ENCODE measurements at regions not wholly inside any gene's neighbourhood (a gene's known extent, or its start where the extent isn't known, plus 50 kb on each side); places are given as distances from the start of the nearest gene placed in this dataset.
"Not testable (repeated sequence)": the region's sequence is repeated elsewhere in the genome, so short reads cannot be mapped to it uniquely, and the experiment has no call there.

- no peak for DNase-seq (ENCODE audit: low read depth)
- in situ Hi-C loops (cut with HindIII; ENCODE audit: low pct_unique_long_range_greater_than_20kb, low sequenced_read_pairs) = no loop called here
Observed at GRCh38 chr4:104549736-104550135, 55.0 kb upstream of the CXXC4 start.

DNA sequence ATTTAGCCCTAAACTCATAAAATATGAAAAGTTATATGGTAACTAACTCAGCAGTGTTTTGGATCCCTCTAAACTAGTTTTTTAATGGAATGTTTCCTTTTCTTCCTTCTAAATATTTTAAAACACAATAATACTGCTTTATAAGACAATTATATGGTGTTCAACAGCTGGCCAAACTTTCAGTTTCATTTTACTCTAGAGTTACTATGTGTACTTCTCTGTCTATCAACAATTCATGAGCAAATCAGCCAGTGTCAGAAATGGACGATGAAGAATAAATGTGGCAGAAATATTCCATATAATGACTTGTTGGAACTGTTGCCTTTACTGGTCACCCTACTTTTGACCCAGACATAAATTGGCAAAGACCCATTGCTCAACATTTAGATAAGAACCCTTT, 64.8 kb upstream of the CXXC4 start:
- in situ Hi-C loops (cut with HindIII; ENCODE audit: low pct_unique_long_range_greater_than_20kb, low sequenced_read_pairs) = no loop called here
- DNase-seq (ENCODE audit: low read depth) = no peak

GRCh38 chr4:104571341-104571740, 76.6 kb upstream of the CXXC4 start:
- DNase-seq (ENCODE audit: low read depth) = no peak
- in situ Hi-C loops (cut with HindIII; ENCODE audit: low pct_unique_long_range_greater_than_20kb, low sequenced_read_pairs) = no loop called here

- in situ Hi-C loops (cut with HindIII; ENCODE audit: low pct_unique_long_range_greater_than_20kb, low sequenced_read_pairs) = no loop called here
- DNase-seq (ENCODE audit: low read depth) = no peak
Observed at GRCh38 chr4:104574371-104574770, 79.7 kb upstream of the CXXC4 start.

- no peak for DNase-seq (ENCODE audit: low read depth)
- in situ Hi-C loops (cut with HindIII; ENCODE audit: low pct_unique_long_range_greater_than_20kb, low sequenced_read_pairs) = no loop called here
Observed at GRCh38 chr4:104575278-104575677, 80.6 kb upstream of the CXXC4 start.

DNA sequence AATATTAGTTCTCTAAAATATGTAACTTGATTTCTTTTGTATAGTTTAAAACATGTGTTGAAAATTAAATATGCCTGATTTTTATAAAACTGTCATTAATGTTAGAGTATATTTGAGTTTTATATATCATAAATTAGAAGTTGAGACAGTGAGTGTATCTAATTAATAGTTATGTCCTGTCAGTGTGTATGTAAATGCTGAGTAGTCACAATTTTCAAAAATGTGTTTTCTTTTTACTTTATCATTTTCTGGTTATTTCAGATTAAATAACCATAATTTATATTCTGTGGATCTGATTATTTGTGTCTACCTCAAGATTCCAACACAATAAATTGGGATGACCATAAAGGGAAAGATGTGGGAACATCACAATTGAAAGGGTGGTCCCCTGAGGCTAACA, 82.7 kb upstream of the CXXC4 start:
- in situ Hi-C loops (cut with HindIII; ENCODE audit: low pct_unique_long_range_greater_than_20kb, low sequenced_read_pairs) = no loop called here
- no peak for DNase-seq (ENCODE audit: low read depth)

- DNase-seq (ENCODE audit: low read depth); in situ Hi-C loops (cut with HindIII; ENCODE audit: low pct_unique_long_range_greater_than_20kb, low sequenced_read_pairs): not testable (repeated sequence)
Observed at GRCh38 chr4:104581476-104581875, 86.8 kb upstream of the CXXC4 start.

DNA sequence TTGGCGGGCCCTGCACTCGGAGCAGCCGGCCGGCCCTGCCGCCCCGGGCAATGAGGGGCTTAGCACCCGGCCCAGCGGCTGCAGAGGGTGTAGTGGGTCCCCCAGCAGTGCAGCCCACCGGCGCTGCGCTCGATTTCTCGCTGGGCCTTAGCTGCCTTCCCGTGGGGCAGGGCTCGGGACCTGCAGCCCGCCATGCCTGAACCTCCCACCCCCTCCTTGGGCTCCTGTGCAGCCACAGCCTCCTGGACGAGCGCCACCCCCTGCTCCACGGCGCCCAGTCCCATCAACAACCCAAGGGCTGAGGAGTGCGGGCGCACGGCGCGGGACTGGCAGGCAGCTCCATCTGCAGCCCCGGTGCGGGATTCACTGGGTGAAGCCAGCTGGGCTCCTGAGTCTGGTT, 87.4 kb upstream of the CXXC4 start:
- DNase-seq (ENCODE audit: low read depth); in situ Hi-C loops (cut with HindIII; ENCODE audit: low pct_unique_long_range_greater_than_20kb, low sequenced_read_pairs): not testable (repeated sequence)

- no peak for DNase-seq (ENCODE audit: low read depth)
- in situ Hi-C loops (cut with HindIII; ENCODE audit: low pct_unique_long_range_greater_than_20kb, low sequenced_read_pairs) = no loop called here
Observed at GRCh38 chr4:104589264-104589868, 94.7 kb upstream of the CXXC4 start.

DNA sequence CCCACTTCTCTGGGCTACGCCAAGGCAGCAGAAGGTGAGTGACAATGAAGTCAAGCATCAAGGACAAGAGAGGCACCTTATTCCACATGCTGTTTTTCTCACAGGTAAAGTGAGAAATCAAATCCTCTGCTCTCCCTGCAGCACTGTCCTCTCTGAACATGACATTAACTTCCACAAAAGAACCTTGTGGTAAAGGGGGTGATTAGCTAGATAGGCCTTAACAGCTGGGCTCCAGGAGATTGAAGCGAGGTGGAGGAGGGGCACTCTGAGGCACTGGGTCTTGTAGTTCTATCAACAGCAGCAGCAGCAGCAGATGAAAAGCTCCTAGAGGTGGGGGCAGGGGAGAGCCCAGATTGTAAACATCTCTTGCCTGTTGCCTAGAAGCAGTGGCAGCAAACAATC, 96.8 kb upstream of the CXXC4 start:
- DNase-seq (ENCODE audit: low read depth) = no peak
- in situ Hi-C loops (cut with HindIII; ENCODE audit: low pct_unique_long_range_greater_than_20kb, low sequenced_read_pairs) = no loop called here

DNA sequence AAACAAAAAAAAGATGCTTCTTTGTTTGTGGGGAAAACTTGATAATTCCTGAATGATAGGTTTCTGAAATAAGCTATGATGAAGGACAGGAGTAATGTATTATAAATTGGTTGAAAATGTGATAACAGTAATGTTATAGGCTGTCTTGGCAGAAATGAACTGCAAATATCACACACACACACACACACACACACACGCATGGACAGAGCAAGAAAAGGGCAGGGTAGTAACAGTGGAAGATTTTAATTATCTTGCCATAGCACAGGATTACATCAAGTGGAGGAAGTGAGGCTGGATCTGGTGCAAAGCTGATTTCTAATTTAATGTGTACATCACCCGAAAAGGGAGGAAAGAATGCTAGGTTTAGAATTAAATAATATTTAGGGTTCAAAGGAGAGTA, 97.5 kb upstream of the CXXC4 start:
- in situ Hi-C loops (cut with HindIII; ENCODE audit: low pct_unique_long_range_greater_than_20kb, low sequenced_read_pairs) = no loop called here
- no peak for DNase-seq (ENCODE audit: low read depth)

- no peak for DNase-seq (ENCODE audit: low read depth)
Observed at GRCh38 chr4:104593019-104593418, 98.3 kb upstream of the CXXC4 start.

GRCh38 chr4:104596189-104596588, 101.5 kb upstream of the CXXC4 start:
- in situ Hi-C loops (cut with HindIII; ENCODE audit: low pct_unique_long_range_greater_than_20kb, low sequenced_read_pairs) = no loop called here
- no peak for DNase-seq (ENCODE audit: low read depth)

More at GRCh38 chr4:104593019-104593418, 98.3 kb upstream of the CXXC4 start:
- in situ Hi-C loops (cut with HindIII; ENCODE audit: low pct_unique_long_range_greater_than_20kb, low sequenced_read_pairs) = no loop called here

DNA sequence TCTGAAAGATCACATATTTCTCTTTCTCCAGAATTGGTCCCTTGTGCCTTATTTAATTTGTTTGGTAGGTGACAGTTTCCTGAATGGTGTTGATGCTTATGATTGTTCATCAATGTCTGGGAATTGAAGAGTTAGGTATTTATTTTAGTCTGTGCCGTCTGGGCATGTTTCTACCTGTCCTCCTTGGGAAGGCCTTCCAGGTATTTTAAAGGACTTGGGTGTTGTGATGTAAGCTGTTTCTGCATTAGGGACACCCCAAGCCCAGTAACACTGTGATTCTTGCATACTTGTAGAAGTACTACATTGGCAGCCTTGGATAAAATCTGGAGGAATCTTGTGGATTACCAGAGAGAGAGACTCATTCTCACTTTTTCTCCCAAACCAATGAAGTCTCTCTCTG, 120.8 kb upstream of the CXXC4 start:
- no peak for DNase-seq (ENCODE audit: low read depth)
- in situ Hi-C loops (cut with HindIII; ENCODE audit: low pct_unique_long_range_greater_than_20kb, low sequenced_read_pairs) = no loop called here

DNA sequence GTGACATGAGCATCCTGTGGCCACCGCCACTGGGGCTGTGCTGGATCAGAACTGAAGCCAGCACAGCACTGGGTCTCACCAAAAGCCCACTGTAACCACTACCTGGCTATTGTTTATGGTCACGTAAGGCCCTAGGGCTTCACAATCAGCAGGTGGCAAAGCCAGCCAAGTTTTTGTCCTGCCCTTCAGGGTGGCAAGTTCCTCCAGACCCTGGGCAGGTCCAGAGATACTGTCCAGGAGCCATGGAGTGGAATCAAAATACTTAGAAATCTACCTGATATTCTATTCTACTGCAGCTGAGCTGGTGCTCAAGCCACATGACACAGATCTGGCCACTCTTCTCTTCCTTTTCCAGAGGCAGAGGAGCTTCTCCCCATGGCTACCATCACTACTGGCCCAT, 121.2 kb upstream of the CXXC4 start:
- no peak for DNase-seq (ENCODE audit: low read depth)
- in situ Hi-C loops (cut with HindIII; ENCODE audit: low pct_unique_long_range_greater_than_20kb, low sequenced_read_pairs) = no loop called here

DNA sequence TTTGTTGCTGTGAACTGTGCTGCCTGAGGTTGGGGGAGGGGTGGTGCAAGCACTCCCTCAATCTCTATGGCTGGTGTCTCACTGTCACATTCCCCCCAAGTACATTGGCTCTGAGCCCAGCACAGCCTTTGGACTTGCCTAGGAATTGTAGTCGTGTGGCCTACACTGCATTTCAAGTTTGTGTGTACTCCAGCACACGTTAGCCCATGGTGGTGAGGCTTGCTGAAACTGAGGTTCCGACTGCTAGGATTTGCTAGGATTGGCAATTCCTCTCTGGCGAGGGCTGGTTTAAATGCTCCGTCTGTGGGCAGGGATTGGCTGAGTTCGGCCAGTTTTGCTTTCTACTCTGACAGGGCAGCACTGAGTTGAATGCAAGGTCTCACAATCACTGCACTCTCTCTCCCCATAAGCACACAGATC, 121.7 kb upstream of the CXXC4 start:
- DNase-seq (ENCODE audit: low read depth) = no peak
- in situ Hi-C loops (cut with HindIII; ENCODE audit: low pct_unique_long_range_greater_than_20kb, low sequenced_read_pairs) = no loop called here

GRCh38 chr4:104625706-104626105, 131.0 kb upstream of the CXXC4 start:
- in situ Hi-C loops (cut with HindIII; ENCODE audit: low pct_unique_long_range_greater_than_20kb, low sequenced_read_pairs) = no loop called here
- DNase-seq (ENCODE audit: low read depth) = no peak

DNA sequence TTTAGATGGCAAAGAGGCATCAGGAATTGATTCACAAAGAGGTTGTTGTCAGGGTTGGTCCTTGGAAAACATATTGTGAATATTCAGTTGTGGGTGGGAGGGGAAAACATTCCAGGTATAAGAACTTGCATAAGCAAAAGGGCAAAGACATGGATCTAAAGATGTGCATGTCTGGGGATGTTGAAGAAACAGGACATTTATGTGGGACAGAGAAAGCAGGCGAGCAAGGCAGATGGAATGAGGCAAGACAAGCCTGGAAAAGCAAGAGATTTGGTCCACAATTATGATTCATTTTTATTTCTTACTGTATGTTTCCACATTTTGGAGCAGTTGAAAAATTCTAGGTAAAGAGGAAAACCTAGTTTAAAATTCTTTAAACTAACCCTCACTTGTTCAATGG, 134.9 kb upstream of the CXXC4 start:
- in situ Hi-C loops (cut with HindIII; ENCODE audit: low pct_unique_long_range_greater_than_20kb, low sequenced_read_pairs) = no loop called here
- no peak for DNase-seq (ENCODE audit: low read depth)

GRCh38 chr4:104630272-104630671, 135.6 kb upstream of the CXXC4 start:
- in situ Hi-C loops (cut with HindIII; ENCODE audit: low pct_unique_long_range_greater_than_20kb, low sequenced_read_pairs) = no loop called here

DNA sequence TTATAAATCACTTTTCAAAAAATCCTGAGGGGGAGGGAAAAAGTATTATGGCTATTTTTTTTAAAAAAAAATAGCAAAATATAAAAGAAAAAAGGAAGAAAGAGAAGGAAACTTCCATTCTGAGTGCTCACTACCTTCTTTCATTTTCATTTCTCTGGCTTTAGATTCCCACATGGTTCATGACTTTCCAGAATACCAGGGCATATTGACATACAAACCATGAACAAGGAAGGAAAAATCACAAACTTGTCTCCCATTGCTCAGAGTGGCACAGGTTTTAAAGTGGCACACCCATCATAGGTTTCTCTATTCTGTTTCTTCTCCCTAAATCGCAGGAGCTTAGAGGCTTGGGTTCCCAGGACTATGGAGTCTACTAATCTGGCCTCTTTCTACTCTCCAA, 136.3 kb upstream of the CXXC4 start:
- no peak for DNase-seq (ENCODE audit: low read depth)
- in situ Hi-C loops (cut with HindIII; ENCODE audit: low pct_unique_long_range_greater_than_20kb, low sequenced_read_pairs) = no loop called here

More at GRCh38 chr4:104630272-104630671, 135.6 kb upstream of the CXXC4 start:
- DNase-seq (ENCODE audit: low read depth) = no peak

GRCh38 chr4:104641418-104641817, 146.7 kb upstream of the CXXC4 start:
- in situ Hi-C loops (cut with HindIII; ENCODE audit: low pct_unique_long_range_greater_than_20kb, low sequenced_read_pairs) = no loop called here
- DNase-seq (ENCODE audit: low read depth) = no peak

Data from Caki2 (cell line).